ENCODE measurements at regions not wholly inside any gene's neighbourhood (a gene's known extent, or its start where the extent isn't known, plus 50 kb on each side); places are given as distances from the start of the nearest gene placed in this dataset.
"Not testable (repeated sequence)": the region's sequence is repeated elsewhere in the genome, so short reads cannot be mapped to it uniquely, and the experiment has no call there.

DNA sequence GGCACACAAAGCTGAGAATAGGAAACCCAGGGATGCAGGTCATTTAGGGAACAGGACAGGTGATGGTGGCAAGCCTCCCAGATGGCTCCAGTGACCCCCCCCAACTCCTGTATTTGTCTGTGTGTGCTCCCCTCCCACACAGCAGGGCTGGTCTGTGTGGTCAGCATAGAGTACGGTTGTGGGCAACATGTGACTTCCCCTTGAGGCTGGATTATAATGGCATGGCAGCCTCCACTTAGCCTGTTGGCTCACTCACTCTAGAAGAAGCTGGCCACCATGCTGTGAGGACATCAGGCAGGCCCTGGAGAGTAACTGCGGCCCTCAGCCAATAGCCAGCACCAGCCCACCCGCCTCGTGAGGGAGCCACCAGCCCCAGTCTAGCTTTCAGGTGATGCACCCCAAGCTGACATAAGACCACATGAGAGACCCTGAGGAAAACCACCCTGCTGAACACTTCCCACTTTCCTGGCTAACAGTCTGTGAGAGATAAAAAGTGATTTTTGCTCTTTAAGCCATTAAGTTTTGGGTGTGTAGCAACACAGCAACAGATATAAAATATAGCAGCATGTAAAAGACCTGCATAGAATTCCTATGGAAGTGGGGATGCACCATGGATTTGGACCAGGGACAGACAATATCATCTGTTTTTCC lies 151.3 kb downstream of the LAT start:
- not testable (repeated sequence) for TF ChIP-seq CTCF (IDR thresholded peaks at IDR 0.05 in 4 of 5, conservative IDR thresholded peaks at IDR 0.05 in 1 of 5); POLR2A (IDR thresholded peaks at IDR 0.05)

Measured in gastrocnemius medialis (tissue), 4 donors.